Natural killer cell (primary cell): ENCODE measurements at regions not wholly inside any gene's neighbourhood (a gene's known extent, or its start where the extent isn't known, plus 50 kb on each side); places are given as distances from the start of the nearest gene placed in this dataset.

Source experiments
- ATAC-seq, 3 donors: fragments of 150-1000 bp in 2 of 3; fragments of 200-7000 bp in 1 of 3; cut with Tn5 transposase; 1 replicate in 1 of 3; 2 replicates in 2 of 3; pipeline ENCODE4 v1.10.0; 2021; ENCODE audit warnings: mild to moderate bottlenecking in 2 of 3, moderate library complexity in 2 of 3
- DNase-seq, 2 donors: peaks; one replicate each; pipeline versions ENCODE4 v3.0.0 to v3.0.0-alpha.2; 2013 to 2021; ENCODE audit warnings: mixed read lengths in 1 of 2
- H3K27ac ChIP-seq: one replicate; pipeline ENCODE4 v1.5.1; 2013; ENCODE audit warnings: mild to moderate bottlenecking, low read length
- H3K27me3 ChIP-seq: one replicate; pipeline ENCODE4 v1.6.1; 2013; ENCODE audit warnings: low read length; ENCODE audit not compliant: control insufficient read depth, insufficient read depth
- H3K36me3 ChIP-seq: one replicate; pipeline ENCODE4 v1.6.1; 2013; ENCODE audit warnings: low read length; ENCODE audit not compliant: control insufficient read depth, insufficient read depth
- H3K4me1 ChIP-seq: one replicate; pipeline ENCODE4 v1.6.1; 2013; ENCODE audit warnings: low read length; ENCODE audit not compliant: control insufficient read depth, insufficient read depth
- H3K4me3 ChIP-seq: one replicate; pipeline ENCODE4 v1.5.1; 2013; ENCODE audit warnings: low read length
- H3K9me3 ChIP-seq: one replicate; pipeline ENCODE4 v1.6.1; 2013; ENCODE audit warnings: low read length; ENCODE audit not compliant: control insufficient read depth, insufficient read depth
- H3K27ac Mint-ChIP-seq, 2 donors: one replicate each; pipeline ENCODE4 v1.8.0; 2022; ENCODE audit warnings: mild to moderate bottlenecking in 2 of 2, mixed read lengths in 2 of 2, moderate library complexity in 1 of 2
- H3K27me3 Mint-ChIP-seq, 2 donors: one replicate each; pipeline ENCODE4 v1.8.0; 2022; ENCODE audit warnings: low read depth in 2 of 2, mixed read lengths in 2 of 2
- H3K36me3 Mint-ChIP-seq: one replicate; pipeline ENCODE4 v1.8.0; 2022; ENCODE audit warnings: mixed read lengths
- H3K4me1 Mint-ChIP-seq, 2 donors: one replicate each; pipeline ENCODE4 v1.8.0; 2022; ENCODE audit warnings: mixed read lengths in 2 of 2
- H3K4me3 Mint-ChIP-seq: one replicate; pipeline ENCODE4 v1.8.0; 2022; ENCODE audit warnings: mild to moderate bottlenecking, moderate library complexity, mixed read lengths
- H3K9me3 Mint-ChIP-seq, 2 donors: one replicate each; pipeline ENCODE4 v1.8.0; 2022; ENCODE audit warnings: mixed read lengths in 2 of 2
- CTCF ChIP-seq: fragments of 200-600 bp; IDR thresholded peaks from one replicate; pipeline ENCODE4 v1.8.0; 2022; ENCODE audit warnings: antibody characterized with exemption
- WGBS: methylation state at CpG from one replicate; pipeline ENCODE4 v1.1.7; 2013; ENCODE audit warnings: missing lambda C conversion rate; ENCODE audit not compliant: insufficient coverage; 5-methylcytosine and 5-hydroxymethylcytosine counted together
- intact Hi-C: fragments of 100-400 bp; cut with micrococcal nuclease; formaldehyde crosslinking; loops from one replicate; pipeline ENCODE4 v1.14.2; 2022

GRCh38 chr1:192951691-192952460, 107.3 kb downstream of the UCHL5 start:
- no peaks in the 10 kb centered on the region for H3K27me3 ChIP-seq
- no peak overlapping the region for H3K27ac ChIP-seq
- 78% methylated on average over 6 of the region's 6 CpGs for WGBS
- H3K4me3 ChIP-seq: no peak overlapping the region
- H3K4me1 ChIP-seq: no peaks in the 10 kb centered on the region
- no peak for ATAC-seq
- no peaks in the 10 kb centered on the region for H3K36me3 ChIP-seq
- Mint-ChIP-seq H3K36me3 (peaks cover 21% of the 10 kb centered on the region), H3K4me3 (no peak overlapping the region), H3K9me3 (no peaks in the 10 kb centered on the region), H3K27ac (no peak overlapping the region), H3K27me3 (no peaks in the 10 kb centered on the region), H3K4me1 (no peaks in the 10 kb centered on the region)
- no peak for TF ChIP-seq CTCF
- intact Hi-C loops: no loop called here
- no peak for DNase-seq
- H3K9me3 ChIP-seq: no peaks in the 10 kb centered on the region

GRCh38 chr1:192952646-192953045, 106.5 kb downstream of the UCHL5 start:
- Mint-ChIP-seq H3K9me3 (no peaks in the 10 kb centered on the region), H3K4me3 (no peak overlapping the region), H3K27me3 (no peaks in the 10 kb centered on the region), H3K36me3 (peaks cover 19% of the 10 kb centered on the region), H3K27ac (no peak overlapping the region), H3K4me1 (no peaks in the 10 kb centered on the region)
- no peak overlapping the region for H3K27ac ChIP-seq
- no peaks in the 10 kb centered on the region for H3K27me3 ChIP-seq
- ATAC-seq (no peak), DNase-seq (no peak)
- H3K4me3 ChIP-seq: no peak overlapping the region
- H3K9me3 ChIP-seq: no peaks in the 10 kb centered on the region
- 74% methylated on average over 2 of the region's 2 CpGs for WGBS
- H3K4me1 ChIP-seq: no peaks in the 10 kb centered on the region
- no peaks in the 10 kb centered on the region for H3K36me3 ChIP-seq
- intact Hi-C loops: no loop called here
- no peak for TF ChIP-seq CTCF

GRCh38 chr1:192954705-192955265, 104.4 kb downstream of the UCHL5 start:
- ATAC-seq: peak in 1 of 3 donors; percentile 60
- Mint-ChIP-seq H3K4me1 (peaks cover 0 to under 1% of the 10 kb centered on the region in 2 donors), H3K27me3 (no peaks in the 10 kb centered on the region), H3K4me3 (no peak overlapping the region), H3K36me3 (peaks cover 14% of the 10 kb centered on the region), H3K27ac (no peak overlapping the region), H3K9me3 (no peaks in the 10 kb centered on the region)
- no peak for TF ChIP-seq CTCF
- WGBS: 87% methylated on average over 7 of the region's 7 CpGs
- peak in 1 of 2 donors; percentile 4 for DNase-seq
- intact Hi-C loops: no loop called here
- H3K27ac ChIP-seq: no peak overlapping the region
- H3K4me1 ChIP-seq: no peaks in the 10 kb centered on the region
- H3K9me3 ChIP-seq: no peaks in the 10 kb centered on the region
- no peaks in the 10 kb centered on the region for H3K27me3 ChIP-seq
- H3K36me3 ChIP-seq: no peaks in the 10 kb centered on the region
- H3K4me3 ChIP-seq: no peak overlapping the region

GRCh38 chr1:192958350-192958749, 100.8 kb downstream of the UCHL5 start:
- no peaks in the 10 kb centered on the region for H3K36me3 ChIP-seq
- H3K9me3 ChIP-seq: no peaks in the 10 kb centered on the region
- Mint-ChIP-seq H3K4me1 (peaks cover 0 to 4% of the 10 kb centered on the region in 2 donors), H3K9me3 (no peaks in the 10 kb centered on the region), H3K4me3 (no peak overlapping the region), H3K27ac (no peak overlapping the region), H3K36me3 (no peaks in the 10 kb centered on the region), H3K27me3 (no peaks in the 10 kb centered on the region)
- H3K27ac ChIP-seq: no peak overlapping the region
- intact Hi-C loops: no loop called here
- TF ChIP-seq CTCF: no peak
- ATAC-seq (no peak), DNase-seq (no peak)
- H3K4me3 ChIP-seq: no peak overlapping the region
- no peaks in the 10 kb centered on the region for H3K4me1 ChIP-seq
- no peaks in the 10 kb centered on the region for H3K27me3 ChIP-seq
